Ovary (tissue), 7 donors: ENCODE measurements at regions not wholly inside any gene's neighbourhood (a gene's known extent, or its start where the extent isn't known, plus 50 kb on each side); places are given as distances from the start of the nearest gene placed in this dataset.

Experiments used
- DNase-seq, 5 donors: peaks; one replicate each; pipeline ENCODE4 v3.0.0-alpha.2; 2019 to 2020
- H3K27ac ChIP-seq, 2 donors: fragments of 200-600 bp; one replicate each; pipeline versions ENCODE4 v1.5.1 to v1.8.0; 2019 to 2022
- H3K27me3 ChIP-seq: fragments of 200-600 bp; one replicate; pipeline ENCODE4 v1.8.0; 2022
- H3K36me3 ChIP-seq: fragments of 200-600 bp; sonication (generic); one replicate; pipeline ENCODE4 v1.5.1; 2019
- H3K4me1 ChIP-seq: one replicate; pipeline ENCODE4 v1.8.1; 2013; ENCODE audit warnings: mild to moderate bottlenecking, moderate library complexity; ENCODE audit not compliant: insufficient read depth
- H3K4me3 ChIP-seq: fragments of 200-600 bp; sonication (generic); one replicate; pipeline ENCODE4 v1.5.1; 2017
- H3K9me3 ChIP-seq, 2 donors: fragments of 200-600 bp in 1 of 2; sonication (generic) in 1 of 2; one replicate each; pipeline versions ENCODE4 v1.5.1 to v1.8.1; 2013 to 2019; ENCODE audit warnings: mild to moderate bottlenecking in 1 of 2, moderate library complexity in 1 of 2
- CTCF ChIP-seq, 3 donors: fragments of 450-650 bp in 2 of 3; fragments of 200-600 bp in 1 of 3; IDR thresholded peaks; one replicate each; pipeline versions ENCODE4 v1.5.1 to v1.8.0; 2016 to 2022; ENCODE audit warnings: antibody characterized with exemption in 3 of 3, mild to moderate bottlenecking in 1 of 3
- EP300 ChIP-seq: sonication (generic); formaldehyde crosslinking; IDR thresholded peaks from one replicate; pipeline ENCODE4 v1.6.1; 2017; ENCODE audit warnings: antibody characterized with exemption
- POLR2A ChIP-seq: fragments of 450-650 bp; IDR thresholded peaks from one replicate; pipeline ENCODE4 v1.6.1; 2017; ENCODE audit warnings: antibody characterized with exemption, mild to moderate bottlenecking, moderate library complexity
- WGBS, 3 donors: extraction: QIAGEN DNeasy Blood & Tissue Kit in 1 of 3; methylation state at CpG; one replicate each; pipeline versions ENCODE4 v1.1.5 to v1.1.7; 2013 to 2017; 5-methylcytosine and 5-hydroxymethylcytosine counted together
- intact Hi-C, 4 donors: fragments of 100-400 bp; cut with DNase I; formaldehyde crosslinking; loops; one replicate each; pipeline versions ENCODE4 v1.11.0 to v1.15.1; 2022 to 2023
- donor health status: DM: no; HTN: no; CAD: no; lungs with moderate emphysema.
- donor health status: DM: no; HTN: no; CAD: no.
- donor health status: Bipolar disorder and iron deficiency.
- donor health status: DM: no; HTN: no; CAD: no.
- donor health status: DM: yes; HTN: yes; CAD: no.

- Histone ChIP-seq H3K4me3 (no peak overlapping the region), H3K27me3 (no peaks in the 10 kb centered on the region), H3K27ac (no peak overlapping the region), H3K9me3 (no peaks in the 10 kb centered on the region), H3K36me3 (no peaks in the 10 kb centered on the region), H3K4me1 (no peaks in the 10 kb centered on the region)
- no peak for DNase-seq
- TF ChIP-seq POLR2A: no peak
- no peak for TF ChIP-seq EP300
- no peak for TF ChIP-seq CTCF (IDR thresholded peaks at IDR 0.05)
- intact Hi-C loops: no loop called here
These were observed 152.0 kb downstream of the EVA1A start for GRCh38 chr2:75408771-75409170.

GRCh38 chr2:75407038-75407530 is 153.7 kb downstream of the EVA1A start:
- WGBS, 3 donors: 70 to 78% (median 74%) methylated on average over 3 of the region's 3 CpGs
- no peak overlapping the region for H3K4me3 ChIP-seq
- TF ChIP-seq CTCF (IDR thresholded peaks at IDR 0.05) (no peak), POLR2A (no peak), EP300 (no peak)
- no peaks in the 10 kb centered on the region for H3K9me3 ChIP-seq
- H3K27ac ChIP-seq: no peak overlapping the region
- no peaks in the 10 kb centered on the region for H3K27me3 ChIP-seq
- H3K4me1 ChIP-seq: no peaks in the 10 kb centered on the region
- DNase-seq: no peak
- no peaks in the 10 kb centered on the region for H3K36me3 ChIP-seq
- intact Hi-C loops: no loop called here

- WGBS, 3 donors: 41 to 47% (median 44%) methylated on average over 1 of the region's 1 CpG
- intact Hi-C loops: no loop called here
- DNase-seq: no peak
- no peak for TF ChIP-seq POLR2A
- TF ChIP-seq EP300: no peak
- no peak for TF ChIP-seq CTCF (IDR thresholded peaks at IDR 0.05)
- H3K4me1 ChIP-seq: no peaks in the 10 kb centered on the region
- no peak overlapping the region for H3K4me3 ChIP-seq
- H3K9me3 ChIP-seq: no peaks in the 10 kb centered on the region
- H3K36me3 ChIP-seq: no peaks in the 10 kb centered on the region
- no peak overlapping the region for H3K27ac ChIP-seq
- H3K27me3 ChIP-seq: no peaks in the 10 kb centered on the region
These were observed 154.6 kb downstream of the EVA1A start for GRCh38 chr2:75406131-75406581.

GRCh38 chr2:75405000-75405399 is 155.7 kb downstream of the EVA1A start:
- H3K27ac ChIP-seq: no peak overlapping the region
- H3K36me3 ChIP-seq: no peaks in the 10 kb centered on the region
- no peaks in the 10 kb centered on the region for H3K9me3 ChIP-seq
- no peaks in the 10 kb centered on the region for H3K27me3 ChIP-seq
- WGBS, 3 donors: 30 to 39% (median 36%) methylated on average over 3 of the region's 3 CpGs
- DNase-seq: no peak
- intact Hi-C loops: no loop called here
- no peak overlapping the region for H3K4me3 ChIP-seq
- H3K4me1 ChIP-seq: no peaks in the 10 kb centered on the region
- TF ChIP-seq CTCF (IDR thresholded peaks at IDR 0.05): no peak
- no peak for TF ChIP-seq EP300
- no peak for TF ChIP-seq POLR2A
